ENCODE measurements at regions not wholly inside any gene's neighbourhood (a gene's known extent, or its start where the extent isn't known, plus 50 kb on each side); places are given as distances from the start of the nearest gene placed in this dataset.

- intact Hi-C loops (cut with micrococcal nuclease): no loop called here
Measured at GRCh38 chr7:33841031-33841430, 64.3 kb upstream of the BMPER start.

GRCh38 chr7:33841705-33842129 is 63.6 kb upstream of the BMPER start:
- intact Hi-C loops (cut with micrococcal nuclease): no loop called here

GRCh38 chr7:33842150-33842549 is 63.2 kb upstream of the BMPER start:
- intact Hi-C loops (cut with micrococcal nuclease): no loop called here

GRCh38 chr7:33845991-33846509 is 59.3 kb upstream of the BMPER start:
- intact Hi-C loops (cut with micrococcal nuclease): no loop called here

DNA sequence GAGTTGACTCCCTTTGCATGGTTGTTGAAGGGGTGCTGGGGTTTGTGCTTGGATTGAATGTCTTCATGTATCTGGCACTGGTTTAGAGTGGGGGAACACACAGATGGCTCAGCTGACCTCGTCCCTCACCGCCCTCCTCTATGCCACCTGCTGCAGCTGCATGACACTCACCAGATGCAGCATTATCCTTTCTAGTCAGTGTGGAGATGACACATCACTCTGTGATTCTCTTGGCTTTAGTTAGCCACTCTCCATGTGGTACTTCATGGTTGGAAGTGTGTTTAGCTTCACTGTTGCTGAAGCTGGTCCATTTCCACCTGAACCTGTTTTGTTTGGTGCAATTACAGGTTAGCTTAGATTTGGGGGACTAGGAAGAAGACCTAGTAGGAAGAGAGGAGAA is 56.3 kb upstream of the BMPER start:
- intact Hi-C loops (cut with micrococcal nuclease): no loop called here

GRCh38 chr7:33849971-33850559 is 55.3 kb upstream of the BMPER start:
- intact Hi-C loops (cut with micrococcal nuclease): no loop called here

DNA sequence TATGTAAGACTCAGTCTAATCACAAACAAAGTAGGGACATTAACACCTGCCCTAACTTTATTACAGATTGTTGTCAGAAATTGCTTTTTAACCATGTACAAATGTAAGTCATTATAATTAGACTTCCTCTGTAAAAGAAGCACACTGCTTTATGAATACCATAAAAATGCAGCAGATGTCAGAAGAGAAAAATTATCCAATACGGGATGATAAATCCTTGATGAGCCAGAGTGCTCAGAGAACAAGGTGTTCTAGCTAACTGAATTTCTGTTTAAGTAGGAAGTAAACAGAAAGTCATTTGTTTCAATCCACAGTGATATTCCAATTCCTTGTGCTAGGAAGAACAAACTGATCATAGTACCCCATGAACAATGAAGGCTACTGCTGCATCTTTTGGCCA is 54.6 kb upstream of the BMPER start:
- intact Hi-C loops (cut with micrococcal nuclease): no loop called here

- intact Hi-C loops (cut with micrococcal nuclease): no loop called here
Measured at GRCh38 chr7:33852838-33853237, 52.5 kb upstream of the BMPER start.

- intact Hi-C loops (cut with micrococcal nuclease): no loop called here
Measured at GRCh38 chr7:33853361-33854062, 51.8 kb upstream of the BMPER start.

DNA sequence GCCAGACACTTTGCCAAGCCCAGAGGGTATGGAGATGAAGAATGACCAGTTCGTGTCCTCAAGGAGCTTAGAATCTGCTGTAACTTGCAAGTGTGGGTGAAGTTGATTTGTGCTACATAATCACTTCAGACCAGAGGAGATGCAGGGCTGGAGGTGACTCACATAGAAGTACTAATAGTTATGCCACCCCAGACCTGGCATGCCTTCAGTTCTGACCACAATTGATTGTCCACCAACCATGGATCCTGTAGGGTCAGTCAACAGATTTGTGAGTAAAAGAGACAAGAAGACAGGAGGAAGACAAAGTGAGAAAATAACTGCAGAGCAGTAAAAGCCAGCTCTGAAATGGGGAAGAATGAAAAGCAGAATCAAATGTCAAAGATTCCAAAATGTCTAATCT is 51.2 kb upstream of the BMPER start:
- intact Hi-C loops (cut with micrococcal nuclease): no loop called here

GRCh38 chr7:33854801-33855350 is 50.5 kb upstream of the BMPER start:
- intact Hi-C loops (cut with micrococcal nuclease): no loop called here
